SKM-1 (cell line): ENCODE measurements at regions not wholly inside any gene's neighbourhood (a gene's known extent, or its start where the extent isn't known, plus 50 kb on each side); places are given as distances from the start of the nearest gene placed in this dataset.

Experiments used
- DNase-seq: peaks from one replicate; lab custom pipeline; 2025; ENCODE audit not compliant: unreplicated experiment; lab: John Stamatoyannopoulos, UW

DNA sequence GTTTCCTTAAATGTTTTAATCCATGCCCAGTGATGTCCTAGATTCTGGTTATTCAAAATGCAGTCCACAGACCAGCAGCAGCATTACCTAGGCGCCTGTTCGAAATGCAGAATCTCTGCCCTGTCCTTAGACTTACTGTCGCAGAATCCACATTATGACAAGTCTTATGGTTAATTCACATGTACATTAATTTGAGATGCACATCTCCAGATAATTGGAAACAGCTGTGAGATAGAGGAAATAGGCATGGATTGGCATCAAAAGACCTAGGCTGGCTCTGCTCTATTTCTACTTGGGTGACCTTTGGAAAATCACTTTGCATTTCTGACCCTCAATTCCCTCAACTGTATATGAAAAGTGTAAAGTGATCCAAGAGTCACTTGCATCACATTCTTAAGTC is 700.7 kb downstream of the DIAPH3 start:
- DNase-seq: no peak

DNA sequence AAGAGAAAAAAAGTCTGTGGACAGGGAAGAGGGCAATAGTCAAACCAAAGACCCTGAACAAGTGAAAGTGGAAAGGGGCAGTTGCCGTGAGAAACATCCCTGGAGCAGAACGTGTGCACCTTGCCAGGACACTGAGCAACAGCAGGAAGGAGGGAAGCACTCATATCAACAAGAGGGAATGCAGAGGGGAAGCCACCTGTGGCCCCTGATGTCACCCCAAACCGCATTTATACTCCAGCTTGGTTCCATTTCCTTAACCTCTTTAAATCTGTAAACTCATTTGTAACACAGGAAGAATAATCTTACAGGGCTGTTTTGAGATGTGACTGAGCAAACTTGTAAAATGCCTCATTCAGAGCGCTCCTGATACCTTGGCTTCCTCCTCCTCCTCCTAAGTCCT is 698.8 kb downstream of the DIAPH3 start:
- no peak for DNase-seq

DNA sequence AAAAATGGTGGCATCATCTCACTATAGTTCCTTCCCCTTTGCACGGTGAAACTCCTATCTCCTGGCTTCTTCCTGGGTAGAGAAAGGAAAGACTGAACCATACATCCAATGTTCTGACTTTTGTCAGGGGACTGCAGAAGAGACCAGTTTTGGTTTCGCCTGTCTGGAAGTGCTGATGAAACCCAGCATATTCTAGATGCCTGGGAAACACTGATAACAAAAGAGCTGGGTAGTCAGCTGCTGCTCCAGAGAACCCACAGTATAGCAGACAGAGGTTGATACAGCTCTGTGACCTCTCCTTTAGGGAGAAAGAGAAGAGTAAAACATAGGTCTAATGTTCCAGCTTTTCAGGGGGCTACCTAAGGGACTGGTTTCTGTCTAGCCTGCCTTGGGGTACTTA is 695.3 kb downstream of the DIAPH3 start:
- no peak for DNase-seq

DNA sequence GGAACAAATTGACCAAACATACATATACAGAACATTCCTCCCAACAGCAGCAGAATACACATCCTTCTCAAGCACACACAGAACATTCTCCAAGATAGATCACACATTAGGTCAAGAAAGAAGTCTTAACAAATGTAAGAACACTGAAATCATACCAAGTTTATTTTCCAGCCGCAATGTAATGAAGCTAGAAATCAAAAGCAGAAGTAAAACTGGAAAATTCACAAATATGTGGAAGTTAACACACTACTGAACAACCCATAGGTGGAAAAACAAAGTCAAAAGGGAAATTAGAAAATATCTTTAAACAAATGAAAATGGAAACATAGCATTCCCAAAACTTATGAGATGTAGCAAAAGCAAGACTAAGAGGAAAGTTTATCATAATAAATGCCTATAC is 692.6 kb downstream of the DIAPH3 start:
- DNase-seq: no peak

DNA sequence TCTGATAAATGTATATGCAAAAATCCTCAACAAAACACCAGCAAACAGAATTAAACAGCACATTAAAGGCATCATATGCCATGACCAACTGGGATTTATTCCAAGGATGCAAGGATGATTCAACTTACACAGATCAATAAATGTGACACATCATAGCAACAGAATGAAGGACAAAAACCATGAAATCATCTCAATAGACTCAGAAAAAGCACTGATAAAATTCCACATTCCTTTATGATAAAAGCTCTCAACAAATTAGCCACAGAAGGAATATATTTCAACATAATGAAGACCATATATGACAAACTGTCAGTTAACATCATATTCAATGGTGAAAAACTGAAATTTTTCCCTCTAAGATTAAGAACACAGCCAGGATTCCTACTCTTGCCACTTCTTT is 691.6 kb downstream of the DIAPH3 start:
- DNase-seq: no peak

DNA sequence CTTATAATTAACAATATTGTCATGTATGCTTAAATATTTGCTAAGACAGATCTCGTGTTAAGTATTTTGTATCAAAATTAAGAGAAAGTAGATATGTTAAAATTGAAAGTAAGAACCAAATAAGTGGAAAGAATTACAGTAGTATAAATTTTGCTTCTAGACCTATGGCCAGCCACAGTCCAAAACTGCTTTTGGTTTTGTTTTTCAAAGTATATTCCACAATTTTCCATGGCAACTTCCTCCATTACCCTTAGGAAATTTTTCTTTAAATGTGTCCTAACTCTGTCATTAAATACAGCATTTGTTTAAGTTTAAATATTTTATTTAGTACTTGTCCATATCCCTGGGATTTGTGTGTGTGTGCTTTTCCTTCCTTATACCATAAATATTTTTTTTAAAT is 689.0 kb downstream of the DIAPH3 start:
- no peak for DNase-seq

DNA sequence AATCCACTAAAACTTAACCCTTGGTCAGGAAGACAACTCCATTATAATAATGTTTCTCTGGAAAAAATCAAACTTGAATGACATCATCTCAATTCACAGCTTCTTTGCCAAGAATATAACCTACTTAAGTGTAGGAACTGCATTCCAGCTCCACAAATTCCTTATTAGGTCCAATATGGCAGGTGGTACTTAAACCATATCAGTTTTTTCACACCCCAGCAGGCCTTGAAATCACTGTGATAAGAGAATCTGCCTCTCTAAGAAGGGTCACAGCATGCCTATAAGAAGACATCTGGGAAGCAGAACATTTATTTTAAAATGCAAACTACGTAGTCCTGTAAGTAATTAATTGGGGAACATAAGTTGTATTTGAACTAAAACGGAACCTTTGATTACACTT is 687.8 kb downstream of the DIAPH3 start:
- DNase-seq: no peak

DNA sequence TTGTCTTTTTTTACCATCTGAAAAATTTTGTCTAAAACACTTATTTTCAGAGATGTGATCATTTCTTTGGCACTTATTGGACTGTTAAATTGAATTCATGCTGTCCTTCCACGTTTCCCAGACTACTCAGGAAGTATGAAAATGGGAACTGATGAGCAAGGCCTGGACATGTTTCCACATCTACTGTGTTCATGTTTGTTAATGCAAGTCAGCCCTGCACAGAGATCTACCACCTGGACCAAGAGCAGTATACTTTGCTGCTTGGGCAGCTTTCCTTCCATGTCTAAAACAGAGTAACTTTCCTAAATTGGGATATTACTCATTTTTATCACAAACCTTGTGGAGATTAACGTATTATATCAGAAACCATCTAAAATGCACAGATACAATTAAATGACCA is 687.4 kb downstream of the DIAPH3 start:
- DNase-seq: no peak

DNA sequence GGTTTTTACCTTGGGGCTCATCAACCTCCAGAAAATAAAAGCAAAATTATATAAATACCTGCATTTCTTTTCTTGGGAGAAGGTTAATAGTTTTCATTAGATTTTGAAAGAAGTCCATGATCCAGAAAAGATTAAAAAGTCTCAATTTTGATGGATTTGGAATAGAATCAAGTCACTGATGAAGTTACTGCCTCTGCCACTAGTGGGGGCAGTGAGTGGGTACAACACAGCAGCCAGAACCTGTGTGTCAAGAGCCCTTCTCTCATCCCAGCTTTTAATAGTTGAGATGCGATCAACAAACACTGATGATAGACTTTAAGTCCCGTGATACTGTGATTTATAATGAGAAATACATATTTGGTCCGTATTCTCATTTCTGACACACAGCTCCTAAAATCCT is 686.7 kb downstream of the DIAPH3 start:
- no peak for DNase-seq

DNA sequence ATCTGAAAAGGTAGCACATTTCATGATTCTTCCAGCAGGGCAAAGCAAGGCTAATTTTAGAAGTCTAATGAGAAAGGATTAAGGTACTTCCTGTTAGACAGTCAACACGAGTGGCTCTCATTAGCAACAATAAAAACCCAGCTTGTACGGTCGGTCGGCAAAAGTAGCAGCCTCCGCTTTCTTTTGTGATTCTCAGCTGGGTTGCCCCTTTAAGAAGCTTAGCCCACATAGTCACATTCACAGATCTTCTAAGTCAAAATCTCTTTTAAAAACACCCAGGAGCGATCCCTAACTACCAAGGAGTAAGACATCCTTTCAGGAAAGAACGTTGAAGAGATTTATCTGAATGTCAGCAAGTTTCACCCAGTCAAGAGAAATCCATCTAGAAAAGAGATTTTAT is 684.8 kb downstream of the DIAPH3 start:
- no peak for DNase-seq

DNA sequence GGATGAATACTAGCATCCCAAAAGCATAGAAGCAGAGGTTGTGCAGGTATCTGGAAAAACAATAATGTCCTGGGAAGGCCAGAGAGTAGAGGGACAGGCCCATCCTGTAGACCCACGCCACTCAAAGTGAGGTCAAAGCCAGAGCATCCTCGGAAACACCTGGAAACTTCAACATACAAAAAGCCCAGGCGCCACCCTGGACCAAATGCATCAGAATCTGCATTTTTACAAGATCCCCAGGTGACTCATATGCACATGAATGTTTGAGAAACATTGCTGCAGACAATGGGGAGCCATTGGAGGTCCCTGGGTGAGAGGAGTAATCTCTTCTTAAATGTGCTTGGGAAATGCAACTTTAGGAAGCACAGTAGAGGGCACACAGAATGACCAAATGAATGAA is 684.1 kb downstream of the DIAPH3 start:
- no peak for DNase-seq

DNA sequence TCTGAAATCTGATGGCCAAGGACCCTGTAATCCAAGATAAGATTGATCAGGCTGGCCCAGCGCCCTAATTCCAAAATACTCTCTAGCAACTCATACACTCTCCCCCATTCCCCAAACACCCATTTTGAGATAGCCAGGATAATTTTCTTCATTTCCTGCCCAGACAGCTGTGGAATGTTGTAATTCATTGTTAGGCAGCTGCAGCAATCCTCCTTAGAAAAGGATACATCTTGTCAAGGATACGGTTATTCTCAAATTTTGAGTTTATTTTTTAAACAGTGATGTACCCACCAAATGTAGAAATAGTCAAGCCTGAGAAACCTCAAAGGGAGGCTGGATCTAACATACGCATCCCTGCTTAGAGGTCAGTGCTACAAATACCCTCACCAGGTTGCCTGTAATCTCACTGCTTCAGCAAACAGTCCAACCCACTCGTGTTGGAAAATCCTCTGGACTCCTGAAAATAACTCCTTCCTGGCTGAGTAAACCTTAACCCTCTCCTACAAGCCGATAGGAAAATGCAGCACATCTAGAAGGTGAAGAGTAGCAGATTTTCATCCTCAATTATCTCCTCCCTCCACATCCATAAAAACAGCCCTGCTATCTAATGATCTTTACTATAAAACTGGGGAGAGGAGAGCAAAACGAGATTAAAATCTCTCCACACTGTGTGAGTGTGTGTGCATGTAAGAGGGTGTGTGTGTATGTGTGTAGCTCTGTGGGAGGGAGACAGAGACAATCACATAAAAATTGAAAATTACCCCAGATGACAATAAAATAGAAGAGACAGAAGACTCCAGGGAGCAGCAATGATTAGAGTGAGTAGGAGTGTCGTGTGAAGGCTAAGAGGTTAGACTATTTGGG is 683.1 kb downstream of the DIAPH3 start:
- DNase-seq: no peak

DNA sequence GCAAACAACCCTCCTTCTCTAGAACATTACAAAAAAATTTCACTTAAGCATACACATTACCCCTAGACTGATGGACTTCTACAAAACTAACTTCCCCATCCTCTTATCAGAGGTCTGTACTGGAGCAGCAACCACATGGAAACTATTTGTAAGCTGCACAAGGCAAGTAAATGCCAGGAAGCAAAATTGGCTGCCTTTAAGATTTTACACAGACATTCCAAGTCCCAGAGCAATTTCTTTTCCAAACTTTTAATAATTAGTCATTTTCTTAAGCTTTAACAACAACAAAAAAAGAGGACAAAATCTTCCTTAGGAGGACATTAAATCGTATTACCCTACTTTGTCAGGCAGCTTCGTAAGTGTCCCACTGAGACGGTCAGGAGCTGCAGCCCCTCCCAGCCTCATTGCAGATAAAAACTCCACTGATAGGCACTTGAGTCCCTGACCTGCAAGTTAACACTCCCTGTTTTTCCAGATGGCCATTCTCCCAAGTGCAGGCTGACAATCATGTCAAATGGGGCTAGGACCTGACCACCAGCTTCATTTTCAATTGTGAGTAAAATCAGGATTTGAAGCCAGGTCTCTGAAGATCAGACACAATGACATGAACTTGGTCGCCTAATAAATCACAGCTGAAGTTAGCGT is 680.1 kb downstream of the DIAPH3 start:
- peak; percentile 4 for DNase-seq

DNA sequence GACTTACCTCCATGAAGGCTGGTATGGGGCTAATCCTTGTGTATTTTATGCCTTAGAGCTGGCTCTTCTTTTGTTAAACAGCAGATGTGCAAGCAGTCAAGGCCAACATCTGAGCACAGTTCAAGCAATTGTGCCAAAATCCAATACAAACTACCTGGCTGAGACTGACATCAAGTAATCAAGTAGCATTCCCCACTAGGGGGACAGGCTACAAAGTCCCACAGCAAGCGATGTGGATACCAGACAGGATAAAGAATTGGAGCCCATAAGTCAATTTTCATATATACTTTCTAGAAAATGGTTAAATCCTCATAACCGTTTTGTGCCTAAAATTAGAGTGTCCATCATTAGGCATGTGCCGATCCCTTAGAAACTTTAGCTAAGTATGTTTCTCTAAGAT is 675.8 kb downstream of the DIAPH3 start:
- no peak for DNase-seq

DNA sequence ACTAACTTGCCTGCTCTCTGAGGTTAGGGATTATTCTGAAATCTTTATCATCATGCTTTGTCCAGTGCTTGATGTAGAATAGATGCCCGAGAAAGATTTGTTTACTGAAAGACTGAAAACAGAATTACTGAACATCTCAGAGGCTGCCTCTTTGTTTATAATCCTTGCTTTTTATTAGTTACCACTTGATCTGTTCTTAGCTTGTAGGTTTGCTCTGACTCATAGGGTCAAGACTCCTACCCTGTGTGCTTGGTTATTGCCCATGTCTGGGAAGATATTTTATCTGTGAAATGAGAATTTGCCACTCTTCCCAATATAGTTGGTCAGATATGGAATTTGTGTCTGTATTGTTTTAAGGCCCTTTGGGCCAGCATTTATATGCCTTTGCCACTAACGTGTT is 675.3 kb downstream of the DIAPH3 start:
- no peak for DNase-seq

DNA sequence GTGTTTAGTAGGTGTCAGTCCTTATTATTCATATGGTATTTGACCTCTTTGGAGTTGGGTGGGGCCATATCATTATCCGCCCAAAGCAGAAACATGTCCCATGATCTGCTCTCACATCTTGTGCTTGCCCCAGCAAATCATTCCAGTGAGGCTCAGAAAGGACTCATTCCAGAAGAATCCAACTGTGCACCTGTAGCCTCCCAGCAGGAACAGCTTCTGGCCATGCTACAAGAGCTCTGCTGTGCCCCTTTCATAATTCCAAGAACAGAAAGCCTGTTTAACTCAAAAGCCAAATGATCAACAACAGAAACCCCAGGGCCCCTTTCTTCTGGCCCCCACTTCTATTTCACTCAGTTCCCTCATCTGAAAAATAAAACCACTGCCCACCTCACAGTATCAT is 673.1 kb downstream of the DIAPH3 start:
- no peak for DNase-seq

DNA sequence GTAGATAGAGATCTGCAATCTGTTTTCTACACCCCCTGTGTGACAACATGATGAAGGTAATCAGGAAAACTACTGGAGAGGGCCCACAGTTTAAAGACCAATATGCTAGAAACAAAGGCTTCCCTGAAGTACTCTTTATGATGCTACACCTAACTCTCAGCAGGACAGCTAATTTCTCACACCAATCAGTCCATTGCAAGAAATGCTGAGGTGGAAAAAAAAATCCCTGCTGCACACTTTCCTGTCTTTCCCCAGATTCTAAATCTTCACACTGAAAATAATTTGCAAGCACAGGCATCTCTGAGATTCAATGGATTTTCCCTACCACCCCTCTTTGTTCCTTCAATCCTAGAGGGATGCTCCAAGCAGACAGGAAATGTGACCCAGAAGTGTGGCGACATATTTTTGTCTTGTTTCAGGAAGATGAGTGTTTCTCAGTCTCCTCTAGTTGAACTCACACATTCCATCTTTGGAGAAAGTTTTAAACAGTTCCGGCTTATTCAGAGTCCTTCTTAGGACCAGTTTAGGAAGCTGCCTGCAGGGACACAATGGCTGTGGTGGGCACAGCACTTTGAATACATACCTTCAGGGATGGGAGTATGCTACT is 671.6 kb downstream of the DIAPH3 start:
- DNase-seq: no peak

DNA sequence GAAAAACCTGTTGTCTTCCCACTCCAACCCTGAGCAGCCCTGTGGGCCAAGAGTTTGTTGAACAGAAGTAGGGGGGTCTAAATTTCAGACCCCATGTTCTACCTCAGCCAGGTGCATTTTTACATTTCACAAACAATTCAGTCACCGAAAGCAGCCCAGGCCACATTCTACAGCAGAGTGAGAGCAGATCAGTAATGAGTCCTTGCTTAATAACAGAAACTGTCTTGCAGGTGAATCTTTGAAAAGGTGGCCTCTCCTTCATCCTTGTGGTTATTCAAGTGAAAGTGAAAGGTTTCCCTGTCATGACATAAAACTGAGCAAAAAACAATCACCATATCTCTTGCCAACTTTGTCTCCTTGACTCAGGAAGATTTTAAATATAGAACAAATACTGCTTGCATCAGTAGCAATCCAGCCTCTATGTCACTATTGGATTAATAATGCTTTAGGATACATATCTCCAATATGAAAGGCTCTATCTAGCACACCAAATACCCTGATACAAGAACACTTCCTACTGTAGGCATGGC is 670.2 kb downstream of the DIAPH3 start:
- no peak for DNase-seq

DNA sequence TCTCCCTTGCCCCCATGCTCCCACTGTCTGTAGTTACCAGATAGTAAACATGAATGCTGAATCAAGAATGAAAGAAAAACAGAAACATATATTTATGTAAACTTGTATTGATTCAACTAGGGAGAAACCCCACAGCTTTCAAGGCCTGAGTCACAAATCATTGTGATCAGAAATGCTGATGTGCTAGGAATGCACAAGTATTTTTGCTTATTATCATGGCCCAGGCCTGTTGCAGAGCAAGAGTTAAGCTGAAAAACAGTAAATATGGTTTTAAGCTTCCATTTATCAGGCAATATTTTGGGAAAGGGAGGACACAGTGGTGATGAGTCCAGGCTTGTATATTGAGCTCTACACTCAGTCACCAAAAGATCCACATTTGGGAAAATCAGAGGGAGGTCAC is 669.6 kb downstream of the DIAPH3 start:
- no peak for DNase-seq

DNA sequence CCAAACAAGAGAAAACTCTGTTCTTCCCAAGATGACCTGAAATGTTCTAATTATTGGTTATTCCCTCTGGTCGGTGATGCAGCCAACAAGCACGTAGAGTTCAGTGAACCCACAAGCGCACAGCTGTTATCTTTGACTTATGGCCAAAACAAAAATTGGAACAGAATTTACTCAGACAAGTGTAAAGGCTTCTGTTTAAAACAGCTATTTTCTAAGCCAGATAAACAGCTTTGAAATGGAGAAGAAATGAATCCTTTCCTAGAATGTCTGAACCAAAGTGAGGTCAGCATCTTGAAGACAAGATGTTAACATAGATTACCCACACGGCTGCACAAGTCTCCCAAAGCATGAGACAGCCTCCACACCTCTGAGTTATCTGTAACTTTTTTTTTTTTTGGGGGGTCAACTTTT is 669.2 kb downstream of the DIAPH3 start:
- no peak for DNase-seq

DNA sequence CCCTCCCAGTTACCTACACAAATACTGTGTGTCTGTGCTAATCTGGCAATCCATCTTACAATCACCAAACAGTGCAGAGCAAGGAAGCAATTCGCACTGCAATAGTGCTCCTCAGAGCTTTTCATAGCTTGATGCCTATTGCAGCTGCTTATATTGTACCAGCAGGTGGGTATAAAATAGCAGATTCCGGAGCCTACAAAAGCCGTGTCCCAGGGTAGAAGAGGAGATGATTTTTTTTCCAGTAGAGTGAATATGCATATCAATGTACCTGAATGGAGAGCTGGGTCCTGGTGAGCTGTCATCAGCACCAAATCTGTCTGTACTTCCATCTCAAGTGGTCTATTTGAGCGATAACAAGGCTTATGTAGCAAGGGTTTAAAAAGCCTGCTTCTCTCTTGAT is 668.4 kb downstream of the DIAPH3 start:
- DNase-seq: no peak

DNA sequence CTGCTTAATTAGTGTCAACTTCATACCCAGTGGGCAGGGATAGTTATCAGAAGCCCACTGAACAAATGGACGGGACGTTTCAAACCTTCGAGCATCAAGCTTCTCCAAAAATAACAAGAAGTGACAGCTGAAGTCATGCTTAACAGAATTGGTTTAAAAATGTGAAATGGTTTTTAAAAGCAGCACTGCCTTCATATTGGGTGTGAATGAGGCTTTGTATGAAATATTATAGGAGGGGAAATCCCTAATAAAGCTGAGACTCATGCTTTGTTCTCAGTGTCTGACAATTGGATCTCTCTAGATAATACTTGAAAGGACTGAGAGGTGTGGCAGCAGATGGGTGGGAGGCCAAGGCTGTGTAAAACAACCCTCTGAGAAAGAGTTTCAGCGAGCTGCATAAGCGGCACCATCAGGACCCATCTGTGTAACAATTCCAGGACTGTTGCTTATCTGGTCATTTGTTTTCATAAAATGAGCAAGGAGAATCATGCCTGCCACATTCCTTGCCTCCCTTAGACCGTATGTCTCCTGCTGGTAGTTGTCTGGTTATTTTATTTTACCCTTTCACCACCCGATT is 667.7 kb downstream of the DIAPH3 start:
- DNase-seq: no peak
